SK-N-SH (cell line): ENCODE measurements at regions not wholly inside any gene's neighbourhood (a gene's known extent, or its start where the extent isn't known, plus 50 kb on each side); places are given as distances from the start of the nearest gene placed in this dataset.

Source experiments
- CHD2 ChIP-seq: fragments of 150-350 bp; IDR thresholded peaks from 2 replicates; pipeline ENCODE4 v1.6.1; 2018; ENCODE audit warnings: low read length; ENCODE audit not compliant: partially characterized antibody
- EP300 ChIP-seq, 2 experiments: IDR thresholded peaks; 2 replicates each; pipeline versions ENCODE4 v1.4.0 to v1.6.1; 2012; ENCODE audit warnings: borderline replicate concordance in 1 of 2, low read depth in 1 of 2, low read length in 1 of 2
- EZH2phosphoT487 ChIP-seq: fragments of 200-600 bp; sonication (generic); IDR thresholded peaks from 2 replicates; pipeline ENCODE4 v1.6.1; 2017; ENCODE audit warnings: low read depth, mixed run types, mild to moderate bottlenecking, antibody characterized with exemption, moderate library complexity, borderline replicate concordance
- JUND ChIP-seq: IDR thresholded peaks from 2 replicates; pipeline ENCODE4 v1.4.0; 2012
- MAX ChIP-seq: IDR thresholded peaks from 2 replicates; pipeline ENCODE4 v1.4.0; 2012; ENCODE audit warnings: low read depth
- POLR2AphosphoS5 ChIP-seq: IDR thresholded peaks from 2 replicates; pipeline ENCODE4 v1.6.1; 2012; ENCODE audit warnings: low read depth, low read length
- RFX5 ChIP-seq: IDR thresholded peaks from 2 replicates; pipeline ENCODE4 v1.6.1; 2012; ENCODE audit warnings: mild to moderate bottlenecking, improper control_type of control experiment, low read length
- SIN3A ChIP-seq: IDR thresholded peaks from 2 replicates; pipeline ENCODE4 v1.6.1; 2012; ENCODE audit warnings: low read depth, mild to moderate bottlenecking, low read length, moderate library complexity, borderline replicate concordance
- SMC3 ChIP-seq: IDR thresholded peaks from 2 replicates; pipeline ENCODE4 v1.6.1; 2012; ENCODE audit warnings: low read depth, low read length, improper control_type of control experiment
- TCF12 ChIP-seq: IDR thresholded peaks from 2 replicates; pipeline ENCODE4 v1.4.0; 2012
- USF2 ChIP-seq: fragments of 150-350 bp; IDR thresholded peaks from 2 replicates; pipeline ENCODE4 v1.6.1; 2017; ENCODE audit warnings: antibody characterized with exemption, low read length, low read depth, borderline replicate concordance
- TF ChIP-seq, protein P1 (sequence below): IDR thresholded peaks from 2 replicates; pipeline ENCODE4 v1.6.1; 2012; ENCODE audit warnings: mild to moderate bottlenecking, low read depth, low read length, moderate library complexity
- TF ChIP-seq, protein P2 (sequence below): fragments of 200-600 bp; sonication (generic); IDR thresholded peaks from 2 replicates; pipeline ENCODE4 v1.6.1; 2017; ENCODE audit warnings: antibody characterized with exemption, mild to moderate bottlenecking, moderate library complexity
- TF ChIP-seq, protein P3 (sequence below): IDR thresholded peaks from 2 replicates; pipeline ENCODE4; 2012

DNA sequence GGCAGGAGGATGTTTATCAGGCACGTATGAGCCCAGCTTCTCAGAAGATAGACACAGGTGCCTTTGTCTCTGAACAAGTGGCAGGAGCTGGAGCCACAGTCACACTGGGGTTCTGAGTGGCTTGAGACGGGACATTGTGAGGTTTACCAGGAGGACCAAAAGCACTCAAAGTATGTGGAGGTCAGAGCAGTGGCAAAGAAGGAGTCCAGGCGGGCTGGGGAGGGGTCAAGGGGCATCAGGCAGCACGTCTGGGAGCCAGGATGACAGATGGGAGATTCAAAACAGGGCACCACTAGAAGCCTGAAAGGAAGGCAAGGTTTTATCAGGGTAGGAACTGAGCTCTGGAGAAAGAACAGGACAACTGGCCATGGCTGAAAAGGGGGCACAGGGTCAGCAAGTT is 67.2 kb upstream of the MARCHF10 start:
- TF ChIP-seq RFX5 (no peak), MAX (no peak), SIN3A (no peak), SMC3 (no peak), CHD2 (no peak), EZH2phosphoT487 (no peak), EP300 (IDR thresholded peaks at IDR 0.05; ENCODE audit: borderline replicate concordance in 1 of 2, low read depth in 1 of 2, low read length in 1 of 2) (no peak), POLR2AphosphoS5 (no peak), USF2 (no peak), JUND (no peak), TCF12 (no peak)
- TF ChIP-seq, protein P1, sequence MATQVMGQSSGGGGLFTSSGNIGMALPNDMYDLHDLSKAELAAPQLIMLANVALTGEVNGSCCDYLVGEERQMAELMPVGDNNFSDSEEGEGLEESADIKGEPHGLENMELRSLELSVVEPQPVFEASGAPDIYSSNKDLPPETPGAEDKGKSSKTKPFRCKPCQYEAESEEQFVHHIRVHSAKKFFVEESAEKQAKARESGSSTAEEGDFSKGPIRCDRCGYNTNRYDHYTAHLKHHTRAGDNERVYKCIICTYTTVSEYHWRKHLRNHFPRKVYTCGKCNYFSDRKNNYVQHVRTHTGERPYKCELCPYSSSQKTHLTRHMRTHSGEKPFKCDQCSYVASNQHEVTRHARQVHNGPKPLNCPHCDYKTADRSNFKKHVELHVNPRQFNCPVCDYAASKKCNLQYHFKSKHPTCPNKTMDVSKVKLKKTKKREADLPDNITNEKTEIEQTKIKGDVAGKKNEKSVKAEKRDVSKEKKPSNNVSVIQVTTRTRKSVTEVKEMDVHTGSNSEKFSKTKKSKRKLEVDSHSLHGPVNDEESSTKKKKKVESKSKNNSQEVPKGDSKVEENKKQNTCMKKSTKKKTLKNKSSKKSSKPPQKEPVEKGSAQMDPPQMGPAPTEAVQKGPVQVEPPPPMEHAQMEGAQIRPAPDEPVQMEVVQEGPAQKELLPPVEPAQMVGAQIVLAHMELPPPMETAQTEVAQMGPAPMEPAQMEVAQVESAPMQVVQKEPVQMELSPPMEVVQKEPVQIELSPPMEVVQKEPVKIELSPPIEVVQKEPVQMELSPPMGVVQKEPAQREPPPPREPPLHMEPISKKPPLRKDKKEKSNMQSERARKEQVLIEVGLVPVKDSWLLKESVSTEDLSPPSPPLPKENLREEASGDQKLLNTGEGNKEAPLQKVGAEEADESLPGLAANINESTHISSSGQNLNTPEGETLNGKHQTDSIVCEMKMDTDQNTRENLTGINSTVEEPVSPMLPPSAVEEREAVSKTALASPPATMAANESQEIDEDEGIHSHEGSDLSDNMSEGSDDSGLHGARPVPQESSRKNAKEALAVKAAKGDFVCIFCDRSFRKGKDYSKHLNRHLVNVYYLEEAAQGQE: no peak
- TF ChIP-seq, protein P2, sequence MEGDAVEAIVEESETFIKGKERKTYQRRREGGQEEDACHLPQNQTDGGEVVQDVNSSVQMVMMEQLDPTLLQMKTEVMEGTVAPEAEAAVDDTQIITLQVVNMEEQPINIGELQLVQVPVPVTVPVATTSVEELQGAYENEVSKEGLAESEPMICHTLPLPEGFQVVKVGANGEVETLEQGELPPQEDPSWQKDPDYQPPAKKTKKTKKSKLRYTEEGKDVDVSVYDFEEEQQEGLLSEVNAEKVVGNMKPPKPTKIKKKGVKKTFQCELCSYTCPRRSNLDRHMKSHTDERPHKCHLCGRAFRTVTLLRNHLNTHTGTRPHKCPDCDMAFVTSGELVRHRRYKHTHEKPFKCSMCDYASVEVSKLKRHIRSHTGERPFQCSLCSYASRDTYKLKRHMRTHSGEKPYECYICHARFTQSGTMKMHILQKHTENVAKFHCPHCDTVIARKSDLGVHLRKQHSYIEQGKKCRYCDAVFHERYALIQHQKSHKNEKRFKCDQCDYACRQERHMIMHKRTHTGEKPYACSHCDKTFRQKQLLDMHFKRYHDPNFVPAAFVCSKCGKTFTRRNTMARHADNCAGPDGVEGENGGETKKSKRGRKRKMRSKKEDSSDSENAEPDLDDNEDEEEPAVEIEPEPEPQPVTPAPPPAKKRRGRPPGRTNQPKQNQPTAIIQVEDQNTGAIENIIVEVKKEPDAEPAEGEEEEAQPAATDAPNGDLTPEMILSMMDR: no peak
- TF ChIP-seq, protein P3, sequence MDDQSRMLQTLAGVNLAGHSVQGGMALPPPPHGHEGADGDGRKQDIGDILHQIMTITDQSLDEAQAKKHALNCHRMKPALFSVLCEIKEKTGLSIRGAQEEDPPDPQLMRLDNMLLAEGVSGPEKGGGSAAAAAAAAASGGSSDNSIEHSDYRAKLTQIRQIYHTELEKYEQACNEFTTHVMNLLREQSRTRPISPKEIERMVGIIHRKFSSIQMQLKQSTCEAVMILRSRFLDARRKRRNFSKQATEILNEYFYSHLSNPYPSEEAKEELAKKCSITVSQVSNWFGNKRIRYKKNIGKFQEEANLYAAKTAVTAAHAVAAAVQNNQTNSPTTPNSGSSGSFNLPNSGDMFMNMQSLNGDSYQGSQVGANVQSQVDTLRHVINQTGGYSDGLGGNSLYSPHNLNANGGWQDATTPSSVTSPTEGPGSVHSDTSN: no peak
